Neural progenitor cell (in vitro differentiated cells): ENCODE measurements at regions not wholly inside any gene's neighbourhood (a gene's known extent, or its start where the extent isn't known, plus 50 kb on each side); places are given as distances from the start of the nearest gene placed in this dataset.
A peak's percentile ranks its signal among the peaks of the same experiment; 100 is the strongest.

Source experiments
- DNase-seq: peaks from one replicate; pipeline ENCODE4 v3.0.0-alpha.2; 2016; ENCODE audit warnings: low spot score
- H2AFZ ChIP-seq: fragments of 200-600 bp; sonication (generic); replicated peaks from 2 replicates; pipeline ENCODE4 v1.6.1; 2016; ENCODE audit warnings: antibody characterized with exemption
- H3F3A ChIP-seq: fragments of 200-600 bp; sonication (generic); 2 replicates; pipeline ENCODE4 v1.6.1; 2016; ENCODE audit warnings: antibody characterized with exemption, low read depth
- H3K27ac ChIP-seq: fragments of 200-600 bp; sonication (generic); 2 replicates; pipeline ENCODE4 v1.5.1; 2016; ENCODE audit warnings: mild to moderate bottlenecking
- H3K27me3 ChIP-seq: fragments of 200-600 bp; sonication (generic); 2 replicates; pipeline ENCODE4 v1.6.1; 2016; ENCODE audit warnings: mild to moderate bottlenecking, moderate library complexity
- H3K36me3 ChIP-seq: fragments of 200-600 bp; sonication (generic); 2 replicates; pipeline ENCODE4 v1.5.1; 2016
- H3K4me1 ChIP-seq: fragments of 200-600 bp; sonication (generic); 2 replicates; pipeline ENCODE4 v1.6.1; 2016; ENCODE audit warnings: mixed run types
- H3K4me2 ChIP-seq: fragments of 200-600 bp; sonication (generic); 2 replicates; pipeline ENCODE4 v1.6.1; 2016
- H3K4me3 ChIP-seq: fragments of 200-600 bp; sonication (generic); 2 replicates; pipeline ENCODE4 v1.5.1; 2016
- H3K79me2 ChIP-seq: fragments of 200-600 bp; sonication (generic); 2 replicates; pipeline ENCODE4 v1.6.1; 2016; ENCODE audit warnings: low read depth
- H3K9ac ChIP-seq: fragments of 200-600 bp; sonication (generic); 2 replicates; pipeline ENCODE4 v1.6.1; 2016
- H3K9me3 ChIP-seq: fragments of 200-600 bp; sonication (generic); 2 replicates; pipeline ENCODE4 v1.5.1; 2016; ENCODE audit warnings: low read depth
- H4K20me1 ChIP-seq: fragments of 200-600 bp; sonication (generic); 2 replicates; pipeline ENCODE4 v1.6.1; 2016; ENCODE audit warnings: low read depth
- H3K27ac Mint-ChIP-seq: 3 replicates; pipeline ENCODE4 v1.8.0; 2021; ENCODE audit warnings: mixed read lengths
- H3K27me3 Mint-ChIP-seq: 2 replicates; pipeline ENCODE4 v1.8.0; 2022; ENCODE audit warnings: low read depth, mild to moderate bottlenecking, inconsistent platforms, moderate library complexity, mixed read lengths; ENCODE audit not compliant: insufficient read depth
- H3K36me3 Mint-ChIP-seq: 3 replicates; pipeline ENCODE4 v1.8.0; 2021; ENCODE audit warnings: mixed read lengths
- H3K4me1 Mint-ChIP-seq: 3 replicates; pipeline ENCODE4 v1.8.0; 2021; ENCODE audit warnings: mixed read lengths
- H3K4me3 Mint-ChIP-seq: 3 replicates; pipeline ENCODE4 v1.8.0; 2021; ENCODE audit warnings: mild to moderate bottlenecking, moderate library complexity, mixed read lengths
- H3K9me3 Mint-ChIP-seq: 3 replicates; pipeline ENCODE4 v1.8.0; 2020; ENCODE audit warnings: mixed read lengths
- EZH2 ChIP-seq: fragments of 200-600 bp; sonication (generic); IDR thresholded peaks from 2 replicates; pipeline ENCODE4 v1.6.1; 2017; ENCODE audit warnings: antibody characterized with exemption, mild to moderate bottlenecking, moderate library complexity
- EZH2phosphoT487 ChIP-seq: fragments of 200-600 bp; sonication (generic); IDR thresholded peaks from 2 replicates; pipeline ENCODE4 v1.6.1; 2017; ENCODE audit warnings: antibody characterized with exemption
- TF ChIP-seq, protein P1 (sequence below): fragments of 200-600 bp; sonication (generic); IDR thresholded peaks from 2 replicates; pipeline ENCODE4 v1.5.1; 2017; ENCODE audit warnings: antibody characterized with exemption, mild to moderate bottlenecking

DNA sequence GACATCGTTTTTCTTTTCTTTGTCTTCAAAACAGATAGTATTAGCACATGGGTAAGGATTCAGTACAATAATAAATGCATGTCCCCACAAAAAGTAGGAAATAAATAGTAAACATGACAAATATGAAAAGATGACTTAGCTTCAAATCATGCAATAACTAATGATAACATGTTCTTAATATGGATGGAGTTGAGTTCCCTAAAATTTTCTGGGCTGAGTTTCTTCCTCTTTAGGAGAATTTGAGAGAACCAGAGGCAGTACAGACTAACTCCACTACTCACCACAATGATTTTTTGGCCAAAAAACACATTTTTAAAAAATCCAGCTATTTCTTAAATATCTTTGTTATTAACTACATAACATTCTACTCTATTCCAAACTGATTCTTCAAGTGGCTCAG is 432.3 kb upstream of the HS3ST1 start:
- H3K4me1 Mint-ChIP-seq, result no peaks in the 10 kb centered on the region
- H3K27me3 Mint-ChIP-seq, result peaks cover 6% of the 10 kb centered on the region
- no peaks in the 10 kb centered on the region for H3K79me2 ChIP-seq
- no peak overlapping the region for H3K4me2 ChIP-seq
- H2AFZ ChIP-seq, result no peak overlapping the region
- H3K27me3 ChIP-seq, result no peaks in the 10 kb centered on the region
- peaks cover 2% of the 10 kb centered on the region for H3K9me3 Mint-ChIP-seq
- no peak for TF ChIP-seq EZH2phosphoT487
- TF ChIP-seq EZH2, result no peak
- TF ChIP-seq, protein P1, sequence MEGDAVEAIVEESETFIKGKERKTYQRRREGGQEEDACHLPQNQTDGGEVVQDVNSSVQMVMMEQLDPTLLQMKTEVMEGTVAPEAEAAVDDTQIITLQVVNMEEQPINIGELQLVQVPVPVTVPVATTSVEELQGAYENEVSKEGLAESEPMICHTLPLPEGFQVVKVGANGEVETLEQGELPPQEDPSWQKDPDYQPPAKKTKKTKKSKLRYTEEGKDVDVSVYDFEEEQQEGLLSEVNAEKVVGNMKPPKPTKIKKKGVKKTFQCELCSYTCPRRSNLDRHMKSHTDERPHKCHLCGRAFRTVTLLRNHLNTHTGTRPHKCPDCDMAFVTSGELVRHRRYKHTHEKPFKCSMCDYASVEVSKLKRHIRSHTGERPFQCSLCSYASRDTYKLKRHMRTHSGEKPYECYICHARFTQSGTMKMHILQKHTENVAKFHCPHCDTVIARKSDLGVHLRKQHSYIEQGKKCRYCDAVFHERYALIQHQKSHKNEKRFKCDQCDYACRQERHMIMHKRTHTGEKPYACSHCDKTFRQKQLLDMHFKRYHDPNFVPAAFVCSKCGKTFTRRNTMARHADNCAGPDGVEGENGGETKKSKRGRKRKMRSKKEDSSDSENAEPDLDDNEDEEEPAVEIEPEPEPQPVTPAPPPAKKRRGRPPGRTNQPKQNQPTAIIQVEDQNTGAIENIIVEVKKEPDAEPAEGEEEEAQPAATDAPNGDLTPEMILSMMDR, result no peak
- no peaks in the 10 kb centered on the region for H3K9me3 ChIP-seq
- H3K36me3 Mint-ChIP-seq, result no peaks in the 10 kb centered on the region
- no peak overlapping the region for H3K4me3 ChIP-seq
- no peak overlapping the region for H3K4me3 Mint-ChIP-seq
- H3K9ac ChIP-seq, result no peak overlapping the region
- H3K27ac Mint-ChIP-seq, result no peak overlapping the region
- no peaks in the 10 kb centered on the region for H3F3A ChIP-seq
- DNase-seq, result no peak
- H4K20me1 ChIP-seq, result no peaks in the 10 kb centered on the region
- H3K36me3 ChIP-seq, result no peaks in the 10 kb centered on the region
- H3K4me1 ChIP-seq, result no peaks in the 10 kb centered on the region
- no peak overlapping the region for H3K27ac ChIP-seq

DNA sequence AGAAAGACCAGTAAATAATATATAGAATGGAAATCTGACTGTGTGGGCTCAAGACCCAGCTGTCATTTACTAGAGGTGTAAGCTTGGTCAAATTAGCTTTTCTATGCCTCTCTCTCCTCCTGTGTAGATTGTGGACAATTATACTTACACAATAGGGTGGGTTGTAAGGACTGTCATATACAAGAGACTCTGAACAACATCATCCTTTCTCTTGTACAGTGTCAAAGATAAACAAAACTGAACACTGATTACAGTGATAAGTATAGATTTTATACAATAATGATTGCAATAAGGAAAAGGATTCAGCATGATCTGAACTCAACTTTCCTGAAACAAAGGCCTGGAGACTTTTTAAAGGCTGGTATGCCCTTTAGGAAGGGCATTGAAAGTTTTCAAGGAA is 429.2 kb upstream of the HS3ST1 start:
- Histone ChIP-seq H4K20me1 (no peaks in the 10 kb centered on the region), H3K27me3 (no peaks in the 10 kb centered on the region), H3K9me3 (no peaks in the 10 kb centered on the region), H2AFZ (no peak overlapping the region), H3K9ac (no peak overlapping the region), H3K4me1 (no peaks in the 10 kb centered on the region), H3K36me3 (no peaks in the 10 kb centered on the region), H3K79me2 (no peaks in the 10 kb centered on the region), H3K4me2 (no peak overlapping the region), H3K4me3 (no peak overlapping the region), H3K27ac (no peak overlapping the region), H3F3A (no peaks in the 10 kb centered on the region)
- Mint-ChIP-seq H3K27ac (no peak overlapping the region), H3K9me3 (peaks cover 2% of the 10 kb centered on the region), H3K36me3 (no peaks in the 10 kb centered on the region), H3K27me3 (no peaks in the 10 kb centered on the region), H3K4me3 (no peak overlapping the region), H3K4me1 (no peaks in the 10 kb centered on the region)
- no peak for DNase-seq
- TF ChIP-seq EZH2, result no peak
- no peak for TF ChIP-seq EZH2phosphoT487
- TF ChIP-seq, protein P1, result no peak

DNA sequence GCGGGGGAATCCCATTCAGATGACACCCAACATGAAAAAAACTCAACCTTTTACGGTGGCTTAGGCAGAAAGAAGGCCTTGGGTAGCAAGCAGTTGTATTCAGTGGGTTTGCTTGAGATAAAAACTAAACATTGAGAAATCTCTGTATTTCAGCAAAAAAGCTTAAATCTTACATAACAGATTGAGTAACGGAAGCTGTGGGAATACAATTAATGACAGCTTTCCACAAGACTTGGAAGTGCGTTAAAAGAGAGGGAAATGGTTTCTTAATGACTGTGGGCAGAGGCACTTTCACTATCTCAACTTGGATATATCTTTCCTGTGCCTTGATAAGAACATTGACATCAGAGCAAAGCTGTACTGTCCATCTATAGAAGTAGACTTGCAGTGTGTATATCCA is 418.5 kb upstream of the HS3ST1 start:
- H3K9me3 ChIP-seq, result no peaks in the 10 kb centered on the region
- no peaks in the 10 kb centered on the region for H4K20me1 ChIP-seq
- H3K27ac ChIP-seq, result no peak overlapping the region
- no peak overlapping the region for H3K4me3 ChIP-seq
- H3K4me3 Mint-ChIP-seq, result no peak overlapping the region
- DNase-seq, result no peak
- peaks cover 2% of the 10 kb centered on the region for H3K27me3 Mint-ChIP-seq
- no peaks in the 10 kb centered on the region for H3K4me1 ChIP-seq
- no peak overlapping the region for H2AFZ ChIP-seq
- H3K4me1 Mint-ChIP-seq, result peaks cover 13% of the 10 kb centered on the region
- TF ChIP-seq EZH2, result no peak
- no peak for TF ChIP-seq EZH2phosphoT487
- TF ChIP-seq, protein P1, result no peak
- H3K36me3 ChIP-seq, result no peaks in the 10 kb centered on the region
- H3K27ac Mint-ChIP-seq, result no peak overlapping the region
- H3K4me2 ChIP-seq, result no peak overlapping the region
- no peaks in the 10 kb centered on the region for H3F3A ChIP-seq
- H3K9me3 Mint-ChIP-seq, result no peaks in the 10 kb centered on the region
- H3K36me3 Mint-ChIP-seq, result no peaks in the 10 kb centered on the region
- H3K27me3 ChIP-seq, result no peaks in the 10 kb centered on the region
- H3K9ac ChIP-seq, result no peak overlapping the region
- no peaks in the 10 kb centered on the region for H3K79me2 ChIP-seq

DNA sequence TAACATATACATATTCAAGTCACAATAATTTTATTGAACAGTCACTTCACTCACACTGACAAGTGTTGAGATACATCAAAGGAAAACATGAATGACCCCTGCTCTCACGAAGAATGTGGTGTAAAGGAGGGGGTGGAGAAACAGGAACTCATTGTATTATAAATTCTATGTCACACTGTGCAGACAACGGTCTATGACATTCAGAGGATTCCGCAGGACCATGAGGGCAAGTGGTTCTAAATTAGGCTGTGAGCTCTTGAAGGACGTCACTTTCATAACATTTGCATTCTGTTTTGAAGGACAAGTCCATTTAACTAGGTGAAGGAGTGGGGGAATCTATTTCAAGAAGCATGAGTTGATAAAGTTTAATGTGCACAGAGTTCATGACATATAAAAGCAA is 415.2 kb upstream of the HS3ST1 start:
- Histone ChIP-seq H3K4me2 (no peak overlapping the region), H3K4me1 (no peaks in the 10 kb centered on the region), H3K27me3 (no peaks in the 10 kb centered on the region), H3K27ac (no peak overlapping the region), H3K4me3 (no peak overlapping the region), H3F3A (no peaks in the 10 kb centered on the region), H3K79me2 (no peaks in the 10 kb centered on the region), H4K20me1 (no peaks in the 10 kb centered on the region), H2AFZ (peak overlapping the region; percentile 31), H3K9ac (no peak overlapping the region), H3K36me3 (no peaks in the 10 kb centered on the region), H3K9me3 (no peaks in the 10 kb centered on the region)
- H3K27me3 Mint-ChIP-seq, result peaks cover 2% of the 10 kb centered on the region
- no peak for DNase-seq
- no peaks in the 10 kb centered on the region for H3K9me3 Mint-ChIP-seq
- H3K36me3 Mint-ChIP-seq, result no peaks in the 10 kb centered on the region
- TF ChIP-seq, protein P1, result no peak
- TF ChIP-seq EZH2 (no peak), EZH2phosphoT487 (no peak)
- peak overlapping the region; percentile 17 for H3K4me3 Mint-ChIP-seq
- peaks cover 13% of the 10 kb centered on the region for H3K4me1 Mint-ChIP-seq
- H3K27ac Mint-ChIP-seq, result peak overlapping the region; percentile 74
